Neutrophil (primary cell): ENCODE measurements at regions not wholly inside any gene's neighbourhood (a gene's known extent, or its start where the extent isn't known, plus 50 kb on each side); places are given as distances from the start of the nearest gene placed in this dataset.

Experiments used
- H3K27ac ChIP-seq: fragments of 200-600 bp; sonication (generic); 2 replicates; pipeline ENCODE4 v1.5.1; 2016; ENCODE audit warnings: mild to moderate bottlenecking, moderate library complexity
- H3K27me3 ChIP-seq: fragments of 200-600 bp; sonication (generic); 2 replicates; pipeline ENCODE4 v1.6.0; 2016; ENCODE audit warnings: mild to moderate bottlenecking
- H3K36me3 ChIP-seq: fragments of 200-600 bp; sonication (generic); 2 replicates; pipeline ENCODE4 v1.5.1; 2017
- H3K4me1 ChIP-seq, 2 experiments: fragments of 200-600 bp in 1 of 2; sonication (generic) in 1 of 2; 1 replicate in 1 of 2; 2 replicates in 1 of 2; pipeline versions ENCODE4 v1.5.1 to v1.6.1; 2013 to 2016; ENCODE audit warnings: low read depth in 1 of 2, low read length in 1 of 2, mild to moderate bottlenecking in 1 of 2, moderate library complexity in 1 of 2; ENCODE audit not compliant: control insufficient read depth in 1 of 2, insufficient read depth in 1 of 2
- H3K4me3 ChIP-seq, 2 experiments: fragments of 200-600 bp in 1 of 2; sonication (generic) in 1 of 2; 1 replicate in 1 of 2; 2 replicates in 1 of 2; pipeline ENCODE4 v1.5.1; 2013 to 2016; ENCODE audit warnings: low read depth in 1 of 2, low read length in 1 of 2, mild to moderate bottlenecking in 1 of 2, moderate library complexity in 1 of 2
- H3K9me3 ChIP-seq: fragments of 200-600 bp; sonication (generic); 2 replicates; pipeline ENCODE4 v1.5.1; 2016
- TF ChIP-seq, protein P1 (sequence below): fragments of 200-600 bp; sonication (generic); IDR thresholded peaks from 2 replicates; pipeline ENCODE4 v1.5.1; 2016; ENCODE audit warnings: antibody characterized with exemption

DNA sequence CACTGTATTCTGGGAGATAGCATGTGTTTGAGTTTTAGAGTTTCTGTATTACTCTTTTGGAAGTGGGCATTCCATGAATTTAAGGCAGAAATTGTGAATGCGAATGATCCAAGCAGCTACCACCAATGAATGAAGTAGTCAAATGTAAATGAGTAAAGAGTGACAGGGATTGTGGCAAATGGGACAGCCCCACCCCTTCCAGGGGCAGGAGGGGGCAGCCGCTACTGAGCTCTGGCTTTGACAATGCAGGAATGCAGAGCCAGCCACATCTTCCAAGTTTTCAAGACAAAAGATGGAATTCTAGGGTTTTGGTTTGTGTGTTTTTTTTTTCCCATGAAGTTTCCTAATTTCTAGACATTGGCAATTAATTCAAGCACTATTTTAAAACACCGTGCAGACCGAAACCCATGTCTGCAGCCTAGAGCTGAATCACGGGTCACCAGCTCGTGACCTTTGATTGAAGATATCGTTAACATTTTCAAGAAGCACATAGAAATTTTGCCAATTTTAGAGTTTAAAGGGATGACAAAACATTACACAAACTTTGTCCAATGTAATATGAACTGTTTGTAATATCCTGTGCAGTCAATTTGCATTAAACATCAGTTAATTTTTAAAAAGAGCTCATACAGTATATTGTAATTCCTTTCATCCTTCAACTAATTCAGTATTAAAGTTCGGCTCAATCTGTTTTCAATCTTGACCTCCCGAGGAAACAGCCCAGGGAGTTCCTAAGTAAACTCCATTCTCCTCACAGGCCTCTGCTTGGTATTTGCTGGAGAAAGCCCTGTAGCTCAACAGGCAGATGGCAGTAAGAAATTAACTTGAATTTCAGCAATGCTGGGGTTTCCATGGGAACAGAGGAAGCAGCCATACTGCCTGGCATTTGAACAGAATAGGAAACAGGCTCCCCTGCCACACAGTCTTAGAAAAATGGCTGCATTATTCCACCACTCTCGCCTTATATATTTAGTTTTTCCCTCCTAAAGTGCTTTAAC, 83.4 kb downstream of the UCHL1 start:
- no peaks in the 10 kb centered on the region for H3K4me1 ChIP-seq
- no peaks in the 10 kb centered on the region for H3K36me3 ChIP-seq
- H3K4me3 ChIP-seq: no peak overlapping the region
- H3K27ac ChIP-seq: no peak overlapping the region
- H3K27me3 ChIP-seq: no peaks in the 10 kb centered on the region
- TF ChIP-seq, protein P1, sequence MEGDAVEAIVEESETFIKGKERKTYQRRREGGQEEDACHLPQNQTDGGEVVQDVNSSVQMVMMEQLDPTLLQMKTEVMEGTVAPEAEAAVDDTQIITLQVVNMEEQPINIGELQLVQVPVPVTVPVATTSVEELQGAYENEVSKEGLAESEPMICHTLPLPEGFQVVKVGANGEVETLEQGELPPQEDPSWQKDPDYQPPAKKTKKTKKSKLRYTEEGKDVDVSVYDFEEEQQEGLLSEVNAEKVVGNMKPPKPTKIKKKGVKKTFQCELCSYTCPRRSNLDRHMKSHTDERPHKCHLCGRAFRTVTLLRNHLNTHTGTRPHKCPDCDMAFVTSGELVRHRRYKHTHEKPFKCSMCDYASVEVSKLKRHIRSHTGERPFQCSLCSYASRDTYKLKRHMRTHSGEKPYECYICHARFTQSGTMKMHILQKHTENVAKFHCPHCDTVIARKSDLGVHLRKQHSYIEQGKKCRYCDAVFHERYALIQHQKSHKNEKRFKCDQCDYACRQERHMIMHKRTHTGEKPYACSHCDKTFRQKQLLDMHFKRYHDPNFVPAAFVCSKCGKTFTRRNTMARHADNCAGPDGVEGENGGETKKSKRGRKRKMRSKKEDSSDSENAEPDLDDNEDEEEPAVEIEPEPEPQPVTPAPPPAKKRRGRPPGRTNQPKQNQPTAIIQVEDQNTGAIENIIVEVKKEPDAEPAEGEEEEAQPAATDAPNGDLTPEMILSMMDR: no peak
- H3K9me3 ChIP-seq: no peaks in the 10 kb centered on the region

- H3K9me3 ChIP-seq: no peaks in the 10 kb centered on the region
- H3K4me1 ChIP-seq: no peaks in the 10 kb centered on the region
- TF ChIP-seq, protein P1: no peak
- H3K27ac ChIP-seq: no peak overlapping the region
- H3K27me3 ChIP-seq: no peaks in the 10 kb centered on the region
- H3K36me3 ChIP-seq: no peaks in the 10 kb centered on the region
- H3K4me3 ChIP-seq: no peak overlapping the region
Measured at GRCh38 chr4:41346306-41347061, 89.8 kb downstream of the UCHL1 start.

DNA sequence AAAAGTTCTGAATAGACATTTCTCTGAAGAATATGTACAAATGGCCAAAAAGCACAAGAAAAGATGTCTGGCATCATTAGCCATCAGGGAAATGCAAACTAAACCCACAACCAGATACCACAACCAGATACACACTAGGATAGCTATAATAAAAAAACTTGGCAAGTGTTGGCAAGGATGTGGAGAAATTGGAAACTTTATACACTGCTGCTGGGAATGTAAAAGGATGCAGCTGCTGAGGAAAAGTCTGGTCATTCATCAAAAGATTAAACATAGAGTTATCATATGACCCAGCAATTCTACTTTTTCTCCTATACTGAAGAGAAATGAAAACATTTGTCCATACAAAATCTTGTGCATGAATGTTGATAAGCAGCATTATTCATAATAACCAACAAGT, 92.3 kb downstream of the UCHL1 start:
- no peaks in the 10 kb centered on the region for H3K27me3 ChIP-seq
- H3K4me1 ChIP-seq: no peaks in the 10 kb centered on the region
- TF ChIP-seq, protein P1: no peak
- H3K27ac ChIP-seq: no peak overlapping the region
- no peak overlapping the region for H3K4me3 ChIP-seq
- no peaks in the 10 kb centered on the region for H3K9me3 ChIP-seq
- H3K36me3 ChIP-seq: no peaks in the 10 kb centered on the region

DNA sequence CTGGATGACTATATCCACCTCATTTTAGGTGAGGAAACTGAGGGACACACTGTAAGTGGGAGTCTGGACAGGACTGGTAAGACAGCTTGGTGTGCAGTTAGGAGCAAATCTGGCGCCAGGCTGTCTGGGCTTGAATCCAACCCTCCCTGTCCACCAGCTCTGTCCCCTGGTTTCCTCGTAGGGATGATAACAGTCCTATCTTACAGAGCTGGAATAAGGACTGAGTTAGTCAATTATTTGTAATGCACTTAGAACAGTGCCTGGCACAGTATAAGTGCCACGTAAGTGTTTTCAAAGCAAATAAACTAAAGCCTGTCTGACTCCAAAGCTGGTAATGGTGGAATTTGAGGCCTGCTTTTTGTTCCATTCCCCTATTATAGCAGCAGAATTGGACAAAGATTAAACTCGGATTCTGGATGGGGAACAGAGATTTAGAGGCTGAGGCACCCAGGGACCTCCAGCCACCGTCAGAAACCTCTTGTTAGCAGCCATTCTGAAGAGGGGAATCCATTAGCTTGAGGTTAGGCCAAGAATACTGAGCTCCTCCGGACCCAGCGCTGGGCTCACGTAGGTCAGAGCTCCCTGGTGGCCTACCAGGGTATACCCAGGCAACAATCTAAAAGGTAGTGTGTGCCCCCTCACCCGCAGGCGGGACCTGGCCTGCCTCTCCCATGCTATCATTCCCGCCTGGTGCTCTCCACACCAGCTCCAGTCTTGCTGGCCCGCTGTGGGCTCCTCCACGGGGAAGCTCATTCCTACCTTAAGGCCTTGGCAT, 102.1 kb downstream of the UCHL1 start:
- Histone ChIP-seq H3K27me3 (peaks cover 76% of the 10 kb centered on the region), H3K36me3 (no peaks in the 10 kb centered on the region), H3K4me3 (no peak overlapping the region), H3K27ac (no peak overlapping the region), H3K9me3 (no peaks in the 10 kb centered on the region), H3K4me1 (peaks cover 0 to 5% of the 10 kb centered on the region in 2 experiments)
- TF ChIP-seq, protein P1: no peak

DNA sequence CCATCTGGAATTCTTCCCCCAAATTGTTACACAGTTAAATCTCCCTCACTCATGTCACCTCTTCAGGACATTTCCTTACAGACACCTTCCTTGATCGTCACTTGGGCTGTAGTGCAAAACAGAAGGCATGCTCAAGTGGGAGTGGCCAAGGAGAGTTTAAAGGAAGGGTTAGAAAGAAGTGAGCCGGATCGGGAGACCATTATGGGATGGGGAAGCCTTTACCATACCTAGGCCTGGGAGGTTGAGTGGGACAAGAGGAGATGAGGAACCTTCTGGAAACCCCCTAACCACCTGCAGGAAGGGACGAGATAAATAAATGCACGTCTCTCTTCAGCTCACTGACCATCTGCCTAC, 102.7 kb downstream of the UCHL1 start:
- Histone ChIP-seq H3K4me3 (no peak overlapping the region), H3K9me3 (no peaks in the 10 kb centered on the region), H3K27me3 (peaks cover 81% of the 10 kb centered on the region), H3K36me3 (no peaks in the 10 kb centered on the region), H3K27ac (no peak overlapping the region), H3K4me1 (peaks cover 0 to 5% of the 10 kb centered on the region in 2 experiments)
- TF ChIP-seq, protein P1: no peak
